Adrenal gland (tissue), 9 donors: ENCODE measurements at regions not wholly inside any gene's neighbourhood (a gene's known extent, or its start where the extent isn't known, plus 50 kb on each side); places are given as distances from the start of the nearest gene placed in this dataset.

Experiments used
- DNase-seq, 7 donors: peaks; one replicate each; pipeline ENCODE4 v3.0.0-alpha.2; 2019 to 2020
- H3K27ac ChIP-seq, 5 donors: fragments of 200-600 bp; sonication (generic) in 4 of 5; 1 replicate in 3 of 5; 2 replicates in 2 of 5; pipeline versions ENCODE4 v1.5.1 to v1.8.0; 2016 to 2020; ENCODE audit warnings: mild to moderate bottlenecking in 1 of 5
- H3K27me3 ChIP-seq: fragments of 200-600 bp; 2 replicates; pipeline ENCODE4 v1.8.0; 2021
- H3K36me3 ChIP-seq, 2 donors: fragments of 200-600 bp; replicated peaks in 1 of 2; 1 replicate in 1 of 2; 2 replicates in 1 of 2; pipeline versions ENCODE4 v1.5.1 to v1.8.0; 2018 to 2022
- H3K4me1 ChIP-seq, 2 donors: fragments of 200-600 bp; replicated peaks in 1 of 2; 1 replicate in 1 of 2; 2 replicates in 1 of 2; pipeline versions ENCODE4 v1.5.1 to v1.8.0; 2018 to 2021
- H3K4me3 ChIP-seq, 4 donors: fragments of 200-600 bp; sonication (generic) in 3 of 4; one replicate each; pipeline ENCODE4 v1.5.1; 2016 to 2018
- H3K9me3 ChIP-seq, 3 donors: fragments of 200-600 bp; sonication (generic) in 1 of 3; replicated peaks in 1 of 3; 1 replicate in 2 of 3; 2 replicates in 1 of 3; pipeline versions ENCODE4 v1.5.1 to v1.8.0; 2016 to 2021
- POLR2A ChIP-seq, 2 donors: fragments of 450-650 bp; IDR thresholded peaks; one replicate each; pipeline ENCODE4 v1.6.1; 2017; ENCODE audit warnings: antibody characterized with exemption in 2 of 2, mild to moderate bottlenecking in 2 of 2, moderate library complexity in 1 of 2
- WGBS, 4 donors: extraction: QIAGEN DNeasy Blood & Tissue Kit in 2 of 4; methylation state at CpG; one replicate each; pipeline versions ENCODE4 v1.1.5 to v1.1.7; 2013 to 2017; 5-methylcytosine and 5-hydroxymethylcytosine counted together
- intact Hi-C, 2 donors: fragments of 100-400 bp; cut with DNase I; formaldehyde crosslinking; loops; one replicate each; pipeline versions ENCODE4 v1.14.1 to v1.15.0; 2022 to 2023
- TF ChIP-seq, protein P1 (sequence below), 6 experiments: fragments of 450-650 bp in 4 of 6; fragments of 200-600 bp in 2 of 6; sonication (generic) in 1 of 6; IDR thresholded peaks; 1 replicate in 5 of 6; 2 replicates in 1 of 6; pipeline versions ENCODE4 v1.5.1 to v1.8.0; 2016 to 2021; ENCODE audit warnings: antibody characterized with exemption in 6 of 6, mild to moderate bottlenecking in 2 of 6, moderate library complexity in 1 of 6
- donor health status: healthy with polysubstance abuse.
- donor health status: Bipolar disorder and iron deficiency.
- donor health status: DM: yes; HTN: yes; CAD: no.
- donor health status: DM: no; HTN: no; CAD: no.
- donor health status: DM: no; HTN: no; CAD: no.

DNA sequence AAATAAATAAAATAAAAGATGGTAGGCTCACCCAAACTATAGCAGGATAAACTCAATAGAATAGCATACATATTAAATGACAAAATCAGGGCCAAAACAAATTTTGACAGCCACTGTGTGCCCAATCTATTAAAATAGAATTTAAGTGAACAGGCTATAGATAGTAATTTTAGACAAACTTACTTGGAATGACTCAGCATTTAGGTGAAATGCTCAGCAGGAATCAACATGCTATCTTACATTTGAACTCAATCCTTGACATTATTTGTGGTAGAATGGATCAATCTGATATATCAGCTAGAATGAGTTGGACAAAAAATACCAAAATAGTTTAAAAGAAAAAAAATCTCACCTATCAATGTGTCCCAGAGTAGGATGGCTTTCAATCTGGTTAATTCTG lies 578.6 kb downstream of the RFPL4B start:
- no peaks in the 10 kb centered on the region for H3K4me1 ChIP-seq
- no peak overlapping the region for H3K4me3 ChIP-seq
- H3K36me3 ChIP-seq, result no peaks in the 10 kb centered on the region
- intact Hi-C loops, result no loop called here
- TF ChIP-seq, protein P1, sequence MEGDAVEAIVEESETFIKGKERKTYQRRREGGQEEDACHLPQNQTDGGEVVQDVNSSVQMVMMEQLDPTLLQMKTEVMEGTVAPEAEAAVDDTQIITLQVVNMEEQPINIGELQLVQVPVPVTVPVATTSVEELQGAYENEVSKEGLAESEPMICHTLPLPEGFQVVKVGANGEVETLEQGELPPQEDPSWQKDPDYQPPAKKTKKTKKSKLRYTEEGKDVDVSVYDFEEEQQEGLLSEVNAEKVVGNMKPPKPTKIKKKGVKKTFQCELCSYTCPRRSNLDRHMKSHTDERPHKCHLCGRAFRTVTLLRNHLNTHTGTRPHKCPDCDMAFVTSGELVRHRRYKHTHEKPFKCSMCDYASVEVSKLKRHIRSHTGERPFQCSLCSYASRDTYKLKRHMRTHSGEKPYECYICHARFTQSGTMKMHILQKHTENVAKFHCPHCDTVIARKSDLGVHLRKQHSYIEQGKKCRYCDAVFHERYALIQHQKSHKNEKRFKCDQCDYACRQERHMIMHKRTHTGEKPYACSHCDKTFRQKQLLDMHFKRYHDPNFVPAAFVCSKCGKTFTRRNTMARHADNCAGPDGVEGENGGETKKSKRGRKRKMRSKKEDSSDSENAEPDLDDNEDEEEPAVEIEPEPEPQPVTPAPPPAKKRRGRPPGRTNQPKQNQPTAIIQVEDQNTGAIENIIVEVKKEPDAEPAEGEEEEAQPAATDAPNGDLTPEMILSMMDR (IDR thresholded peaks at IDR 0.05), result no peak
- H3K27me3 ChIP-seq, result no peaks in the 10 kb centered on the region
- DNase-seq, result no peak
- no peak overlapping the region for H3K27ac ChIP-seq
- H3K9me3 ChIP-seq, result peaks cover 0 to 11% (median 0%) of the 10 kb centered on the region in 3 donors

GRCh38 chr6:112927641-112928320 lies 580.7 kb downstream of the RFPL4B start:
- Histone ChIP-seq H3K4me3 (no peak overlapping the region), H3K9me3 (peaks cover 0 to 4% (median 0%) of the 10 kb centered on the region in 3 donors), H3K36me3 (no peaks in the 10 kb centered on the region), H3K4me1 (no peaks in the 10 kb centered on the region), H3K27me3 (no peaks in the 10 kb centered on the region), H3K27ac (no peak overlapping the region)
- WGBS, 4 donors, result 69 to 81% (median 73%) methylated on average over 4 of the region's 4 CpGs
- no peak for DNase-seq
- intact Hi-C loops, result no loop called here
- TF ChIP-seq POLR2A (IDR thresholded peaks at IDR 0.05), result no peak
- TF ChIP-seq, protein P1 (IDR thresholded peaks at IDR 0.05), result no peak

- Histone ChIP-seq H3K36me3 (no peaks in the 10 kb centered on the region), H3K4me1 (no peaks in the 10 kb centered on the region), H3K27ac (no peak overlapping the region), H3K9me3 (no peaks in the 10 kb centered on the region), H3K4me3 (no peak overlapping the region), H3K27me3 (no peaks in the 10 kb centered on the region)
- intact Hi-C loops, result no loop called here
- no peak for DNase-seq
- TF ChIP-seq, protein P1 (IDR thresholded peaks at IDR 0.05), result no peak
- no peak for TF ChIP-seq POLR2A (IDR thresholded peaks at IDR 0.05)
These were observed 582.5 kb downstream of the RFPL4B start for GRCh38 chr6:112929641-112930040.

GRCh38 chr6:112931832-112932231 lies 584.7 kb downstream of the RFPL4B start:
- no peak overlapping the region for H3K4me3 ChIP-seq
- no peaks in the 10 kb centered on the region for H3K27me3 ChIP-seq
- H3K36me3 ChIP-seq, result no peaks in the 10 kb centered on the region
- intact Hi-C loops, result no loop called here
- 56 to 59% (median 59%) methylated on average over 3 of the region's 3 CpGs for WGBS, 4 donors
- no peak overlapping the region for H3K27ac ChIP-seq
- H3K4me1 ChIP-seq, result no peaks in the 10 kb centered on the region
- no peak for TF ChIP-seq POLR2A (IDR thresholded peaks at IDR 0.05)
- TF ChIP-seq, protein P1 (IDR thresholded peaks at IDR 0.05), result no peak
- H3K9me3 ChIP-seq, result no peaks in the 10 kb centered on the region
- no peak for DNase-seq
